Activated CD4-positive, alpha-beta memory T cell treated with anti-CD3 and anti-CD28 coated beads for 36 hours (primary cell): ENCODE measurements at regions not wholly inside any gene's neighbourhood (a gene's known extent, or its start where the extent isn't known, plus 50 kb on each side); places are given as distances from the start of the nearest gene placed in this dataset.
"Not testable (repeated sequence)": the region's sequence is repeated elsewhere in the genome, so short reads cannot be mapped to it uniquely, and the experiment has no call there.

Source experiments
- CTCF ChIA-PET: fragments of 350-600 bp; sonication (Branson Sonifier 250); formaldehyde crosslinking; loops from one replicate; lab custom pipeline; 2021; ENCODE audit warnings: antibody characterized with exemption, inconsistent platforms; lab: Charles Lee
- POLR2A ChIA-PET: fragments of 350-600 bp; sonication (Branson Sonifier 250); formaldehyde crosslinking; loops from one replicate; lab custom pipeline; 2021; ENCODE audit warnings: antibody characterized with exemption; lab: Charles Lee
- DNase-seq: peaks from one replicate; pipeline ENCODE4 v3.0.0-alpha.2; 2020
- H3K27ac Mint-ChIP-seq: one replicate; pipeline ENCODE4 v1.8.0; 2021; ENCODE audit warnings: mixed read lengths
- H3K27me3 Mint-ChIP-seq: one replicate; pipeline ENCODE4 v1.8.0; 2021; ENCODE audit warnings: mixed read lengths
- H3K36me3 Mint-ChIP-seq: one replicate; pipeline ENCODE4 v1.8.0; 2021; ENCODE audit warnings: mixed read lengths
- H3K4me1 Mint-ChIP-seq: one replicate; pipeline ENCODE4 v1.8.0; 2021; ENCODE audit warnings: low read depth, mixed read lengths
- H3K4me3 Mint-ChIP-seq: one replicate; pipeline ENCODE4 v1.8.0; 2021; ENCODE audit warnings: mild to moderate bottlenecking, mixed read lengths
- H3K9me3 Mint-ChIP-seq: one replicate; pipeline ENCODE4 v1.8.0; 2021; ENCODE audit warnings: mixed read lengths
- intact Hi-C: fragments of 100-400 bp; cut with micrococcal nuclease; formaldehyde crosslinking; loops from one replicate; pipeline ENCODE4 v1.15.1; 2023

GRCh38 chr6:50965495-50965894, 146.8 kb downstream of the TFAP2B start:
- no peaks in the 10 kb centered on the region for H3K4me1 Mint-ChIP-seq
- ChIA-PET CTCF (no interaction called here), POLR2A (no interaction called here)
- intact Hi-C loops = no loop called here
- H3K9me3 Mint-ChIP-seq = no peaks in the 10 kb centered on the region
- H3K36me3 Mint-ChIP-seq = no peaks in the 10 kb centered on the region
- DNase-seq = no peak
- H3K27me3 Mint-ChIP-seq = no peaks in the 10 kb centered on the region
- no peak overlapping the region for H3K27ac Mint-ChIP-seq
- no peak overlapping the region for H3K4me3 Mint-ChIP-seq

- Mint-ChIP-seq H3K4me3 (no peak overlapping the region), H3K9me3 (no peaks in the 10 kb centered on the region), H3K4me1 (no peaks in the 10 kb centered on the region), H3K27me3 (no peaks in the 10 kb centered on the region), H3K36me3 (no peaks in the 10 kb centered on the region), H3K27ac (no peak overlapping the region)
- CTCF ChIA-PET = no interaction called here
- DNase-seq = no peak
- intact Hi-C loops = no loop called here
- POLR2A ChIA-PET = no interaction called here
Observed at GRCh38 chr6:50966532-50966931, 147.9 kb downstream of the TFAP2B start.

GRCh38 chr6:50966986-50967385, 148.3 kb downstream of the TFAP2B start:
- POLR2A ChIA-PET = no interaction called here
- CTCF ChIA-PET = no interaction called here
- DNase-seq = no peak
- Mint-ChIP-seq H3K4me1 (no peaks in the 10 kb centered on the region), H3K27me3 (no peaks in the 10 kb centered on the region), H3K9me3 (no peaks in the 10 kb centered on the region), H3K4me3 (no peak overlapping the region), H3K27ac (no peak overlapping the region), H3K36me3 (no peaks in the 10 kb centered on the region)
- intact Hi-C loops = no loop called here

GRCh38 chr6:50968246-50968645, 149.6 kb downstream of the TFAP2B start:
- H3K27me3 Mint-ChIP-seq, H3K27ac Mint-ChIP-seq, intact Hi-C loops, H3K36me3 Mint-ChIP-seq, H3K9me3 Mint-ChIP-seq, H3K4me1 Mint-ChIP-seq, DNase-seq, H3K4me3 Mint-ChIP-seq, POLR2A ChIA-PET, CTCF ChIA-PET: not testable (repeated sequence)

- Mint-ChIP-seq H3K27ac (no peak overlapping the region), H3K4me3 (no peak overlapping the region), H3K27me3 (no peaks in the 10 kb centered on the region), H3K36me3 (no peaks in the 10 kb centered on the region), H3K4me1 (no peaks in the 10 kb centered on the region), H3K9me3 (no peaks in the 10 kb centered on the region)
- DNase-seq = no peak
- ChIA-PET CTCF (no interaction called here), POLR2A (interaction anchor here (0.7 kb wide), 1 partner anchor 21 kb away, joined by 4 read pairs; no protein-coding TSS in a partner anchor)
- intact Hi-C loops = loop anchor here (5.0 kb wide), 1 partner anchor 661 kb away; no protein-coding TSS in a partner anchor
Observed at GRCh38 chr6:50970908-50971307, 152.2 kb downstream of the TFAP2B start.

GRCh38 chr6:50973464-50973863, 154.8 kb downstream of the TFAP2B start:
- Mint-ChIP-seq H3K36me3 (no peaks in the 10 kb centered on the region), H3K27me3 (no peaks in the 10 kb centered on the region), H3K27ac (no peak overlapping the region), H3K4me3 (no peak overlapping the region), H3K4me1 (no peaks in the 10 kb centered on the region), H3K9me3 (peaks cover 2% of the 10 kb centered on the region)
- POLR2A ChIA-PET = no interaction called here
- no peak for DNase-seq
- CTCF ChIA-PET = no interaction called here
- intact Hi-C loops = loop anchor here (5.0 kb wide), 1 partner anchor 659 kb away; no protein-coding TSS in a partner anchor

GRCh38 chr6:50974319-50974718, 155.6 kb downstream of the TFAP2B start:
- Mint-ChIP-seq H3K36me3 (no peaks in the 10 kb centered on the region), H3K9me3 (peaks cover 2% of the 10 kb centered on the region), H3K4me1 (no peaks in the 10 kb centered on the region), H3K4me3 (no peak overlapping the region), H3K27me3 (no peaks in the 10 kb centered on the region), H3K27ac (no peak overlapping the region)
- ChIA-PET CTCF (no interaction called here), POLR2A (no interaction called here)
- intact Hi-C loops = loop anchor here (5.0 kb wide), 1 partner anchor 658 kb away; no protein-coding TSS in a partner anchor
- no peak for DNase-seq

GRCh38 chr6:50975216-50975615, 156.5 kb downstream of the TFAP2B start:
- no peaks in the 10 kb centered on the region for H3K36me3 Mint-ChIP-seq
- ChIA-PET CTCF (no interaction called here), POLR2A (no interaction called here)
- H3K4me3 Mint-ChIP-seq = no peak overlapping the region
- H3K27me3 Mint-ChIP-seq = no peaks in the 10 kb centered on the region
- H3K9me3 Mint-ChIP-seq = peaks cover 2% of the 10 kb centered on the region
- H3K4me1 Mint-ChIP-seq = no peaks in the 10 kb centered on the region
- intact Hi-C loops = no loop called here
- H3K27ac Mint-ChIP-seq = no peak overlapping the region
- DNase-seq = no peak

- Mint-ChIP-seq H3K36me3 (no peaks in the 10 kb centered on the region), H3K4me1 (no peaks in the 10 kb centered on the region), H3K27me3 (no peaks in the 10 kb centered on the region), H3K27ac (no peak overlapping the region), H3K4me3 (no peak overlapping the region), H3K9me3 (peaks cover 2% of the 10 kb centered on the region)
- CTCF ChIA-PET = no interaction called here
- no peak for DNase-seq
- intact Hi-C loops = no loop called here
- POLR2A ChIA-PET = no interaction called here
Observed at GRCh38 chr6:50976907-50977306, 158.2 kb downstream of the TFAP2B start.

- intact Hi-C loops = no loop called here
- Mint-ChIP-seq H3K27ac (no peak overlapping the region), H3K4me3 (no peak overlapping the region), H3K4me1 (no peaks in the 10 kb centered on the region), H3K9me3 (peaks cover 2% of the 10 kb centered on the region), H3K36me3 (no peaks in the 10 kb centered on the region), H3K27me3 (no peaks in the 10 kb centered on the region)
- POLR2A ChIA-PET = no interaction called here
- no peak for DNase-seq
- CTCF ChIA-PET = interaction anchor here (0.6 kb wide), 1 partner anchor 189 kb away, joined by 3 read pairs; no protein-coding TSS in a partner anchor
Observed at GRCh38 chr6:50977796-50978195, 159.1 kb downstream of the TFAP2B start.

- intact Hi-C loops = no loop called here
- H3K4me3 Mint-ChIP-seq = no peak overlapping the region
- DNase-seq = no peak
- H3K27ac Mint-ChIP-seq = no peak overlapping the region
- ChIA-PET POLR2A (no interaction called here), CTCF (interaction anchor here (0.6 kb wide), 1 partner anchor 190 kb away, joined by 3 read pairs; no protein-coding TSS in a partner anchor)
- H3K27me3 Mint-ChIP-seq = no peaks in the 10 kb centered on the region
- no peaks in the 10 kb centered on the region for H3K36me3 Mint-ChIP-seq
- H3K9me3 Mint-ChIP-seq = peaks cover 2% of the 10 kb centered on the region
- no peaks in the 10 kb centered on the region for H3K4me1 Mint-ChIP-seq
Observed at GRCh38 chr6:50978380-50979170, 159.9 kb downstream of the TFAP2B start.

GRCh38 chr6:50979171-50979525, 160.5 kb downstream of the TFAP2B start:
- Mint-ChIP-seq H3K27me3 (no peaks in the 10 kb centered on the region), H3K4me1 (no peaks in the 10 kb centered on the region), H3K9me3 (peaks cover 2% of the 10 kb centered on the region), H3K27ac (no peak overlapping the region), H3K36me3 (no peaks in the 10 kb centered on the region), H3K4me3 (no peak overlapping the region)
- POLR2A ChIA-PET = no interaction called here
- intact Hi-C loops = no loop called here
- DNase-seq = no peak
- CTCF ChIA-PET = no interaction called here

GRCh38 chr6:50984135-50984534, 165.5 kb downstream of the TFAP2B start:
- Mint-ChIP-seq H3K36me3 (no peaks in the 10 kb centered on the region), H3K27me3 (no peaks in the 10 kb centered on the region), H3K4me1 (no peaks in the 10 kb centered on the region), H3K9me3 (no peaks in the 10 kb centered on the region), H3K4me3 (no peak overlapping the region), H3K27ac (no peak overlapping the region)
- intact Hi-C loops = no loop called here
- ChIA-PET POLR2A (no interaction called here), CTCF (no interaction called here)
- no peak for DNase-seq
